ENCODE measurements at regions not wholly inside any gene's neighbourhood (a gene's known extent, or its start where the extent isn't known, plus 50 kb on each side); places are given as distances from the start of the nearest gene placed in this dataset.

- Histone ChIP-seq H3K9me3 (no peaks in the 10 kb centered on the region), H3K4me3 (no peak overlapping the region), H3K27me3 (no peaks in the 10 kb centered on the region), H3K4me1 (peaks cover 0 to 4% (median 0%) of the 10 kb centered on the region in 4 donors), H3K36me3 (no peaks in the 10 kb centered on the region), H3K27ac (no peak overlapping the region)
- no peak for DNase-seq
- TF ChIP-seq CTCF (IDR thresholded peaks at IDR 0.05) (no peak), POLR2A (IDR thresholded peaks at IDR 0.05) (no peak)
Measured at GRCh38 chr5:56699538-56699937, 115.8 kb upstream of the MAP3K1 start.

GRCh38 chr5:56698463-56699381, 116.6 kb upstream of the MAP3K1 start:
- H3K4me3 ChIP-seq, result no peak overlapping the region
- no peak for TF ChIP-seq POLR2A (IDR thresholded peaks at IDR 0.05)
- TF ChIP-seq CTCF (IDR thresholded peaks at IDR 0.05), result no peak
- no peak for DNase-seq
- H3K9me3 ChIP-seq, result no peaks in the 10 kb centered on the region
- no peak overlapping the region for H3K27ac ChIP-seq
- peaks cover 0 to 4% (median 0%) of the 10 kb centered on the region in 4 donors for H3K4me1 ChIP-seq
- H3K27me3 ChIP-seq, result no peaks in the 10 kb centered on the region
- no peaks in the 10 kb centered on the region for H3K36me3 ChIP-seq

GRCh38 chr5:56696900-56697299, 118.4 kb upstream of the MAP3K1 start:
- peaks cover 0 to 4% (median 0%) of the 10 kb centered on the region in 4 donors for H3K4me1 ChIP-seq
- H3K4me3 ChIP-seq, result no peak overlapping the region
- no peak for DNase-seq
- H3K36me3 ChIP-seq, result no peaks in the 10 kb centered on the region
- TF ChIP-seq POLR2A (IDR thresholded peaks at IDR 0.05) (no peak), CTCF (IDR thresholded peaks at IDR 0.05) (no peak)
- no peak overlapping the region for H3K27ac ChIP-seq
- H3K9me3 ChIP-seq, result no peaks in the 10 kb centered on the region
- no peaks in the 10 kb centered on the region for H3K27me3 ChIP-seq

- no peaks in the 10 kb centered on the region for H3K27me3 ChIP-seq
- DNase-seq, result no peak
- no peak overlapping the region for H3K27ac ChIP-seq
- no peak overlapping the region for H3K4me3 ChIP-seq
- H3K9me3 ChIP-seq, result no peaks in the 10 kb centered on the region
- H3K4me1 ChIP-seq, result peaks cover 0 to 12% (median 4%) of the 10 kb centered on the region in 4 donors
- no peaks in the 10 kb centered on the region for H3K36me3 ChIP-seq
- TF ChIP-seq POLR2A (IDR thresholded peaks at IDR 0.05), result no peak
- TF ChIP-seq CTCF (IDR thresholded peaks at IDR 0.05), result no peak
Measured at GRCh38 chr5:56693220-56693579, 122.1 kb upstream of the MAP3K1 start.

GRCh38 chr5:56692359-56693219, 122.8 kb upstream of the MAP3K1 start:
- peaks cover 0 to 18% (median 7%) of the 10 kb centered on the region in 4 donors for H3K4me1 ChIP-seq
- H3K4me3 ChIP-seq, result no peak overlapping the region
- no peaks in the 10 kb centered on the region for H3K27me3 ChIP-seq
- peak overlapping the region in 1 of 4 donors; percentile 33 for H3K27ac ChIP-seq
- no peaks in the 10 kb centered on the region for H3K9me3 ChIP-seq
- DNase-seq, result no peak
- TF ChIP-seq POLR2A (IDR thresholded peaks at IDR 0.05) (no peak), CTCF (IDR thresholded peaks at IDR 0.05) (no peak)
- H3K36me3 ChIP-seq, result no peaks in the 10 kb centered on the region
